H9 (cell line): ENCODE measurements at regions not wholly inside any gene's neighbourhood (a gene's known extent, or its start where the extent isn't known, plus 50 kb on each side); places are given as distances from the start of the nearest gene placed in this dataset.

Source experiments
- DNase-seq: peaks from one replicate; pipeline ENCODE4 v3.0.0-alpha.2; 2017
- H2AFZ ChIP-seq: one replicate; pipeline ENCODE4 v1.6.1; 2013; ENCODE audit warnings: mild to moderate bottlenecking, low read length, control low read depth, moderate library complexity
- H2AK5ac ChIP-seq: 2 replicates; pipeline ENCODE4 v1.6.1; 2013; ENCODE audit warnings: low read length, control low read depth, mixed read lengths; ENCODE audit not compliant: insufficient read length
- H2BK120ac ChIP-seq: one replicate; pipeline ENCODE4 v1.6.1; 2013; ENCODE audit warnings: low read depth, mild to moderate bottlenecking, low read length, control low read depth, inconsistent platforms; ENCODE audit not compliant: poor library complexity, severe bottlenecking
- H2BK12ac ChIP-seq: 2 replicates; pipeline ENCODE4 v1.6.1; 2013; ENCODE audit warnings: low read length, control low read depth, mixed read lengths, low read depth; ENCODE audit not compliant: insufficient read length
- H2BK15ac ChIP-seq: 2 replicates; pipeline ENCODE4 v1.6.1; 2013; ENCODE audit warnings: low read depth, low read length, control low read depth
- H2BK20ac ChIP-seq: one replicate; pipeline ENCODE4 v1.6.1; 2013; ENCODE audit warnings: low read depth, mild to moderate bottlenecking, low read length, control low read depth, inconsistent platforms; ENCODE audit not compliant: poor library complexity, severe bottlenecking
- H2BK5ac ChIP-seq: 2 replicates; pipeline ENCODE4 v1.6.1; 2013; ENCODE audit warnings: low read length, control low read depth, mixed read lengths; ENCODE audit not compliant: insufficient read length
- H3K14ac ChIP-seq: 2 replicates; pipeline ENCODE4 v1.6.1; 2013; ENCODE audit warnings: low read length, control low read depth; ENCODE audit not compliant: insufficient read depth
- H3K18ac ChIP-seq: 2 replicates; pipeline ENCODE4 v1.6.1; 2013; ENCODE audit warnings: low read depth, mild to moderate bottlenecking, mixed read lengths, low read length, control low read depth; ENCODE audit not compliant: insufficient read length
- H3K23ac ChIP-seq: 2 replicates; pipeline ENCODE4 v1.6.1; 2013; ENCODE audit warnings: low read length, control low read depth, mixed read lengths, low read depth; ENCODE audit not compliant: insufficient read length
- H3K23me2 ChIP-seq: 2 replicates; pipeline ENCODE4 v1.6.1; 2013; ENCODE audit warnings: low read depth, mild to moderate bottlenecking, mixed read lengths, low read length, control low read depth; ENCODE audit not compliant: insufficient read length, poor library complexity, severe bottlenecking
- H3K27ac ChIP-seq: 2 replicates; pipeline ENCODE4 v1.5.1; 2013; ENCODE audit warnings: low read length, control low read depth, mixed read lengths, low read depth; ENCODE audit not compliant: insufficient read length
- H3K27me3 ChIP-seq: 2 replicates; pipeline ENCODE4 v1.6.1; 2013; ENCODE audit warnings: low read length, control low read depth, inconsistent platforms; ENCODE audit not compliant: insufficient read depth
- H3K4ac ChIP-seq: 2 replicates; pipeline ENCODE4 v1.6.1; 2013; ENCODE audit warnings: low read depth, mild to moderate bottlenecking, control low read depth, inconsistent platforms, low read length, moderate library complexity
- H3K4me1 ChIP-seq: 2 replicates; pipeline ENCODE4 v1.6.1; 2013; ENCODE audit warnings: low read length, control low read depth, inconsistent platforms; ENCODE audit not compliant: insufficient read depth
- H3K4me2 ChIP-seq: 2 replicates; pipeline ENCODE4 v1.6.1; 2013; ENCODE audit warnings: low read length, control low read depth, mixed read lengths; ENCODE audit not compliant: insufficient read length, insufficient read depth
- H3K56ac ChIP-seq: 2 replicates; pipeline ENCODE4 v1.6.1; 2013; ENCODE audit warnings: low read depth, mild to moderate bottlenecking, mixed read lengths, low read length, control low read depth; ENCODE audit not compliant: insufficient read length
- H3K79me1 ChIP-seq: 2 replicates; pipeline ENCODE4 v1.6.1; 2013; ENCODE audit warnings: low read depth, mild to moderate bottlenecking, moderate library complexity, low read length, control low read depth, inconsistent platforms; ENCODE audit not compliant: insufficient read depth, poor library complexity, severe bottlenecking
- H3K79me2 ChIP-seq: 2 replicates; pipeline ENCODE4 v1.6.1; 2013; ENCODE audit warnings: low read length, control low read depth, inconsistent platforms; ENCODE audit not compliant: insufficient read depth
- H3K9ac ChIP-seq: 2 replicates; pipeline ENCODE4 v1.6.1; 2013; ENCODE audit warnings: low read length, control low read depth, mixed read lengths; ENCODE audit not compliant: insufficient read length; ENCODE audit errors: extremely low read depth
- H3K9me3 ChIP-seq: one replicate; pipeline ENCODE4 v1.6.1; 2013; ENCODE audit warnings: low read depth, low read length, inconsistent platforms; ENCODE audit not compliant: control insufficient read depth
- H3T11ph ChIP-seq: one replicate; pipeline ENCODE4 v1.6.1; 2013; ENCODE audit warnings: mild to moderate bottlenecking, low read length, control low read depth, inconsistent platforms
- H4K20me1 ChIP-seq: one replicate; pipeline ENCODE4 v1.6.1; 2013; ENCODE audit not compliant: control insufficient read depth, insufficient read length, insufficient read depth
- H4K5ac ChIP-seq: 2 replicates; pipeline ENCODE4 v1.6.1; 2013; ENCODE audit warnings: low read depth, mild to moderate bottlenecking, mixed read lengths, low read length, control low read depth; ENCODE audit not compliant: insufficient read length
- H4K8ac ChIP-seq: replicated peaks from 2 replicates; pipeline ENCODE4 v1.6.1; 2013; ENCODE audit warnings: low read length, control low read depth, mixed read lengths, low read depth; ENCODE audit not compliant: insufficient read length
- H4K91ac ChIP-seq: 2 replicates; pipeline ENCODE4 v1.6.1; 2013; ENCODE audit warnings: low read depth, mild to moderate bottlenecking, moderate library complexity, mixed read lengths, low read length, control low read depth; ENCODE audit not compliant: insufficient read length
- H3K27ac Mint-ChIP-seq, 3 experiments: 2 replicates in 2 of 3; 3 replicates in 1 of 3; pipeline ENCODE4 v1.8.0; 2020 to 2021; ENCODE audit warnings: mixed read lengths in 3 of 3, mild to moderate bottlenecking in 1 of 3, moderate library complexity in 1 of 3
- H3K27me3 Mint-ChIP-seq: 2 replicates; pipeline ENCODE4 v1.8.0; 2021; ENCODE audit warnings: low read depth, mild to moderate bottlenecking, moderate library complexity, mixed read lengths
- H3K36me3 Mint-ChIP-seq, 3 experiments: 2 replicates in 2 of 3; 3 replicates in 1 of 3; pipeline ENCODE4 v1.8.0; 2020 to 2021; ENCODE audit warnings: low read depth in 3 of 3, mixed read lengths in 3 of 3; ENCODE audit not compliant: insufficient read depth in 1 of 3
- H3K4me1 Mint-ChIP-seq, 2 experiments: 2 replicates each; pipeline ENCODE4 v1.8.0; 2020; ENCODE audit warnings: mixed read lengths in 2 of 2
- H3K4me3 Mint-ChIP-seq, 2 experiments: 2 replicates in 1 of 2; 3 replicates in 1 of 2; pipeline ENCODE4 v1.8.0; 2020 to 2021; ENCODE audit warnings: mild to moderate bottlenecking in 2 of 2, mixed read lengths in 2 of 2, moderate library complexity in 1 of 2
- H3K9me3 Mint-ChIP-seq, 2 experiments: 2 replicates in 1 of 2; 3 replicates in 1 of 2; pipeline ENCODE4 v1.8.0; 2020; ENCODE audit warnings: mild to moderate bottlenecking in 2 of 2, mixed read lengths in 2 of 2, moderate library complexity in 1 of 2
- CTCF ChIP-seq: fragments of 200-600 bp; sonication (generic); conservative IDR thresholded peaks from 3 replicates; pipeline ENCODE4 v1.8.0; 2021; ENCODE audit warnings: antibody characterized with exemption, mild to moderate bottlenecking
- WGBS: extraction: QIAGEN DNeasy Blood & Tissue Kit; methylation state at CpG from one replicate; pipeline ENCODE4 v1.1.7; 2013; ENCODE audit warnings: missing lambda C conversion rate, low lambda C conversion rate, mixed read lengths; ENCODE audit not compliant: insufficient read length; ENCODE audit errors: extremely low coverage; 5-methylcytosine and 5-hydroxymethylcytosine counted together

GRCh38 chr3:76129441-76129840 lies 344.1 kb upstream of the ZNF717 start:
- H3K4ac ChIP-seq = no peak overlapping the region
- H3K56ac ChIP-seq = no peak overlapping the region
- no peaks in the 10 kb centered on the region for H3K79me2 ChIP-seq
- H3K27ac Mint-ChIP-seq = no peak overlapping the region
- H3K4me1 Mint-ChIP-seq = peaks cover 4 to 8% of the 10 kb centered on the region in 2 experiments; a peak in 2 of 4 replicates
- no peak overlapping the region for H2AK5ac ChIP-seq
- H2BK12ac ChIP-seq = no peak overlapping the region
- H3K36me3 Mint-ChIP-seq = no peaks in the 10 kb centered on the region
- H3K27me3 ChIP-seq = no peaks in the 10 kb centered on the region
- H3K23me2 ChIP-seq = no peaks in the 10 kb centered on the region
- no peaks in the 10 kb centered on the region for H3K9me3 Mint-ChIP-seq
- H4K5ac ChIP-seq = no peak overlapping the region
- H4K91ac ChIP-seq = no peak overlapping the region
- no peak overlapping the region for H3K18ac ChIP-seq
- H3K4me2 ChIP-seq = no peak overlapping the region
- H3K4me3 Mint-ChIP-seq = no peak overlapping the region
- no peaks in the 10 kb centered on the region; the same call in 1 of the 2 replicates for H3K4me1 ChIP-seq
- H3K14ac ChIP-seq = no peak overlapping the region
- no peak for DNase-seq
- H3K23ac ChIP-seq = no peak overlapping the region
- no peak overlapping the region for H2AFZ ChIP-seq
- H3K9me3 ChIP-seq = no peaks in the 10 kb centered on the region
- no peak for TF ChIP-seq CTCF
- no peak overlapping the region for H2BK15ac ChIP-seq
- H3K9ac ChIP-seq = no peak overlapping the region
- no peak overlapping the region for H3T11ph ChIP-seq
- H4K8ac ChIP-seq = no peak overlapping the region
- no peaks in the 10 kb centered on the region for H4K20me1 ChIP-seq
- no peaks in the 10 kb centered on the region for H3K27me3 Mint-ChIP-seq
- no peak overlapping the region for H3K27ac ChIP-seq
- H2BK20ac ChIP-seq = no peak overlapping the region
- H2BK120ac ChIP-seq = no peak overlapping the region
- no peak overlapping the region for H2BK5ac ChIP-seq
- no CpG with 5 or more reads among the region's 3 CpGs for WGBS
- H3K79me1 ChIP-seq = no peaks in the 10 kb centered on the region
